Panc1 (cell line): ENCODE measurements at regions not wholly inside any gene's neighbourhood (a gene's known extent, or its start where the extent isn't known, plus 50 kb on each side); places are given as distances from the start of the nearest gene placed in this dataset.

ENCODE experiments used
- ATAC-seq: fragments of 200-7000 bp; cut with Tn5 transposase; 2 replicates; pipeline ENCODE4 v1.9.1; 2020; ENCODE audit warnings: mild to moderate bottlenecking, moderate library complexity
- BruUV-seq: library from RNA; stranded (reverse); fragments of 400-500 nt; replicated peaks from 2 replicates; lab custom pipeline; 2021; lab: Mats Ljungman, UMichigan
- CTCF ChIA-PET: fragments of 300-600 bp; sonication (Branson Sonifier 250); formaldehyde crosslinking; loops from one replicate; lab custom pipeline; 2022; ENCODE audit warnings: antibody characterized with exemption; lab: Charles Lee
- POLR2A ChIA-PET: fragments of 300-600 bp; sonication (Branson Sonifier 250); formaldehyde crosslinking; loops from one replicate; lab custom pipeline; 2022; ENCODE audit warnings: antibody characterized with exemption; lab: Charles Lee
- DNase-seq: peaks from one replicate; pipeline ENCODE4 v3.0.0-alpha.2; 2010; ENCODE audit warnings: low read depth, low spot score
- H3K27ac ChIP-seq: 2 replicates; pipeline ENCODE4 v1.5.1; 2011; ENCODE audit warnings: mild to moderate bottlenecking, low read length, inconsistent platforms
- H3K27me3 ChIP-seq: fragments of 200-500 bp; sonication (Bioruptor generic); 2 replicates; pipeline ENCODE4 v1.6.0; 2014; ENCODE audit warnings: low read length, inconsistent platforms; ENCODE audit not compliant: control insufficient read depth, insufficient read depth
- H3K36me3 ChIP-seq: fragments of 200-500 bp; sonication (Bioruptor generic); 2 replicates; pipeline ENCODE4 v1.5.1; 2014; ENCODE audit warnings: inconsistent platforms, mild to moderate bottlenecking, low read length, moderate library complexity; ENCODE audit not compliant: control insufficient read depth, insufficient read depth
- H3K4me1 ChIP-seq: 2 replicates; pipeline ENCODE4 v1.5.1; 2011; ENCODE audit warnings: inconsistent platforms, mild to moderate bottlenecking, low read length, moderate library complexity; ENCODE audit not compliant: control insufficient read depth, insufficient read depth
- H3K4me3 ChIP-seq, 2 experiments: 2 replicates each; pipeline ENCODE4 v1.5.1; 2011 to 2012; ENCODE audit warnings: low read depth in 2 of 2, low read length in 2 of 2, mild to moderate bottlenecking in 2 of 2, inconsistent platforms in 1 of 2, moderate library complexity in 1 of 2
- H3K9me3 ChIP-seq: fragments of 200-500 bp; sonication (Bioruptor generic); 2 replicates; pipeline ENCODE4 v1.5.1; 2014; ENCODE audit warnings: low read depth, mild to moderate bottlenecking, inconsistent platforms, low read length, moderate library complexity; ENCODE audit not compliant: control insufficient read depth, insufficient read depth
- CTCF ChIP-seq: fragments of 450-650 bp; IDR thresholded peaks from 2 replicates; pipeline ENCODE4 v1.5.1; 2017; ENCODE audit warnings: mild to moderate bottlenecking
- POLR2AphosphoS5 ChIP-seq: IDR thresholded peaks from 2 replicates; pipeline ENCODE4 v1.6.1; 2012; ENCODE audit warnings: mild to moderate bottlenecking, low read depth, low read length, moderate library complexity
- REST ChIP-seq, 2 experiments: IDR thresholded peaks; 2 replicates each; pipeline ENCODE4 v1.6.1; 2011 to 2012; ENCODE audit warnings: low read depth in 2 of 2, control low read depth in 1 of 2, low read length in 1 of 2, mild to moderate bottlenecking in 1 of 2, moderate library complexity in 1 of 2; ENCODE audit not compliant: insufficient read depth in 1 of 2
- SIN3A ChIP-seq: IDR thresholded peaks from 2 replicates; pipeline ENCODE4 v1.6.1; 2012; ENCODE audit warnings: low read depth, mild to moderate bottlenecking, low read length, moderate library complexity, borderline replicate concordance; ENCODE audit not compliant: insufficient read depth
- TCF7L2 ChIP-seq: IDR thresholded peaks from 2 replicates; pipeline ENCODE4 v1.6.1; 2011; ENCODE audit warnings: mild to moderate bottlenecking, low read depth, low read length, inconsistent platforms
- in situ Hi-C: cut with HindIII; loops from 2 replicates; pipeline ENCODE4 v1.10.0; 2016; ENCODE audit warnings: low sequenced_read_pairs, low pct_unique_long_range_greater_than_20kb
- intact Hi-C: fragments of 100-400 bp; cut with micrococcal nuclease; formaldehyde crosslinking; loops from one replicate; pipeline ENCODE4 v1.10.0; 2022; ENCODE audit not compliant: unreplicated experiment

GRCh38 chr5:180421672-180422071 is 68.5 kb upstream of the GFPT2 start:
- H3K9me3 ChIP-seq: no peaks in the 10 kb centered on the region
- CTCF ChIA-PET: no interaction called here
- no peak overlapping the region for H3K27ac ChIP-seq
- no peaks in the 10 kb centered on the region for H3K36me3 ChIP-seq
- H3K27me3 ChIP-seq: no peaks in the 10 kb centered on the region
- H3K4me1 ChIP-seq: no peaks in the 10 kb centered on the region
- no TSS peak for BruUV-seq
- no peak for ATAC-seq
- no peak for DNase-seq
- intact Hi-C loops: no loop called here
- in situ Hi-C loops: no loop called here
- TF ChIP-seq POLR2AphosphoS5: no peak
- no peak for TF ChIP-seq REST (IDR thresholded peaks at IDR 0.05; ENCODE audit: insufficient read depth in 1 of 2, low read depth in 2 of 2, low read length in 1 of 2)
- POLR2A ChIA-PET: no interaction called here
- H3K4me3 ChIP-seq: no peak overlapping the region

GRCh38 chr5:180423133-180423532 is 70.0 kb upstream of the GFPT2 start:
- POLR2A ChIA-PET: no interaction called here
- ATAC-seq: no peak

More at GRCh38 chr5:180423133-180423532, 70.0 kb upstream of the GFPT2 start:
- CTCF ChIA-PET: no interaction called here
- DNase-seq: no peak
- H3K36me3 ChIP-seq: no peaks in the 10 kb centered on the region
- TF ChIP-seq CTCF (no peak), TCF7L2 (no peak), REST (IDR thresholded peaks at IDR 0.05; ENCODE audit: insufficient read depth in 1 of 2, low read depth in 2 of 2, low read length in 1 of 2) (no peak), SIN3A (no peak), POLR2AphosphoS5 (no peak)
- in situ Hi-C loops (no loop called here), intact Hi-C loops (no loop called here)
- H3K4me1 ChIP-seq: no peaks in the 10 kb centered on the region
- H3K27me3 ChIP-seq: no peaks in the 10 kb centered on the region
- no peak overlapping the region for H3K27ac ChIP-seq
- no peak overlapping the region for H3K4me3 ChIP-seq
- no peaks in the 10 kb centered on the region for H3K9me3 ChIP-seq
- no TSS peak for BruUV-seq
